Activated CD4-positive, alpha-beta T cell treated with anti-CD3 and anti-CD28 coated beads, Interleukin-2, Interleukin-4, amounts not matched to agents 100 ng/mL and 50 ng/mL, durations not matched to agents 16 hours and 8 hours (primary cell): ENCODE measurements at regions not wholly inside any gene's neighbourhood (a gene's known extent, or its start where the extent isn't known, plus 50 kb on each side); places are given as distances from the start of the nearest gene placed in this dataset.

Experiments
- DNase-seq: peaks from one replicate; pipeline ENCODE4 v3.0.0-alpha.2; 2020; ENCODE audit warnings: low spot score

DNA sequence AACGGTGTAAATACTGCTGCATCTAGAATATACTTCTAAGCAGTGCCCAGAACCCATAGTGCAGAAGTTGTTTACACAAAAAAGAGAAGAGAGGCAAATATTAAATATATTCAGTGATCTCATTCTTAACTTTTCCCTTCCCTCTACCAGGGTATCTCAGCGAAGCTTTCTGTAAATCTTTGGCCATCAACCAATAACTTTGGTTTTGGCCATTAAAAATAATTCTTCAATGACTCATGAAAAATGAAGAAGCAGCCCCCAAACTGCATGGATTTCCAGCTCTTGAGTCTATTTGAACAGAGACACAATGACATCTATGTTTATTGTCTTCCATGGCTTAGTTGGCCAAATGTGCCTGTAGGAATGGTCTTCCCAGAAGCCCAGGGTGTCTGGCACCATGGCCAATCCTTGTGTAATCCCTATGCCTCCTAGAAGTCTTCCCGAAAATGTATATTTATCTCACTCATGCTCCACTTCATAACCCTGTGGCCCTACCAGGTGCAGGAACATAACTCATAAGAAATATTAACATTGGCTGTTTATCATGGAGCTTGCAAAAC is 646.6 kb downstream of the TOX3 start:
- DNase-seq: no peak

DNA sequence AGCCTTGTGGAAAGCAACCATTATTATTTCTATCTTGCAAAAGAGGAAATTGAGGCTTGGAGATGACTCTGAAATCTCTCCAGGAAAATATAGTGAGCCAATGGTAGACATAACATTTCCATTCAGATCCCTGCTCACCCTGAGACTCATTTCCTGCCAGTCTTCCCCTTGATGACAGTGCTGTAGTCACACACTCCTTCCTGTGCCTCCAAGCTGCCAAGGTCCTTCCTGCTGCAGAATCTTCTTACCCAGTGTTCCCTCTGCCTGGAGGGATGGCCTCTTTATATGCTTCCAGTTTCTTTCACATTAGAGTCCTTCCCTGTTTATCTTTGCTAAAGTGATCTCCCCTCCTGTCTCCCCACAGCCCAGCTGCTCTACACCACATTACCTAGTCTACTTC is 648.1 kb downstream of the TOX3 start:
- DNase-seq: no peak

GRCh38 chr16:51896013-51896412 is 650.9 kb downstream of the TOX3 start:
- DNase-seq: no peak

DNA sequence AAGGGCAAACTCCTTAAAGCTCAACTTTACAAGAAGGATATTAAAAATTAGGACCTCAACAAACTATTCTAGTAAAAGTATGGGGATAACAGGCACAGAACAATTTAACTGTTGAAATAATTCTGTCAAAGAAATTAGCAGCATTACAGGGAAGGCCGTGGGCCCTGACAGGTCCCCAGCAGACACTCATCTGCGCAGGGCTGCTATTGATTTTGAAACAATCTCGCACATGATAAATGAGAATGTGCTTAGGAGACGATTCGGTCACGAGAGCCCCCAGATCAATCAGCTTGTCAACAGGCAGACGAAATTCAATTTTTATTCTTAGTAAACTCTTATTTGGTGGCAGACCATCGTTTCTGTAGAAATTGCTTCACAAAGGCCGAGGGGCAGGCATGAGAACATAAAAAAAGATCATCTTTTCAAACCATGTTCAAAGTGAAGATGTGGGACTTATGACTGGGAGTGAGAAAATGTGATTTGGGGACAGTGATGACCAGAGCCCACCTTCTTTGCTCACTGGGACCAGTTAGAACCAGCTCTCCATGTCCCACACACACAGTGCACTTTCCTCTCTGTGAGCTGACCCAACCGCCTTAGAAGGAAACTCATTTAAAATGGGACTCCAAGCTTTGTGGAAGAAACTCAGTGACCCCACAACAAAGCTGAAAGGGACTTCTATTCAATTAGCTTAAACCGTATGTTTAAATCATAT is 654.5 kb downstream of the TOX3 start:
- no peak for DNase-seq

DNA sequence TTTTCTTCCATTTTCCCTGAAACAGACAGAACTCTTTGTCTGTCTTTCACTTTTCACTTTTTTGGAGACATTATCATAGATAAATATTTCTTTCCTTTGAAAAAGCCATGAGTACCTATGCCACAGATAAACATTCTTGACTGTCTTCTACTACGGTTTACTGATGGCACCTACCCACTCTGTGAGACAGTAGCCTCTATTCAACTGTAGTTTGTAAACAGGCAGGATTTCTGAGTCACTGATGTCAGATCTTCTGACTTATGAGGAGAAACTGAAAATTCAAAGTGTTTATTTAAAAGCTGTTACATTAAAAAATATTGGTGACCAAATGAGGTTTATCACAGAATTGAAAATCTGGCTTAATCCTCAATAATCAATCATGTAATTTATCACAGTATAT is 658.4 kb downstream of the TOX3 start:
- no peak for DNase-seq

DNA sequence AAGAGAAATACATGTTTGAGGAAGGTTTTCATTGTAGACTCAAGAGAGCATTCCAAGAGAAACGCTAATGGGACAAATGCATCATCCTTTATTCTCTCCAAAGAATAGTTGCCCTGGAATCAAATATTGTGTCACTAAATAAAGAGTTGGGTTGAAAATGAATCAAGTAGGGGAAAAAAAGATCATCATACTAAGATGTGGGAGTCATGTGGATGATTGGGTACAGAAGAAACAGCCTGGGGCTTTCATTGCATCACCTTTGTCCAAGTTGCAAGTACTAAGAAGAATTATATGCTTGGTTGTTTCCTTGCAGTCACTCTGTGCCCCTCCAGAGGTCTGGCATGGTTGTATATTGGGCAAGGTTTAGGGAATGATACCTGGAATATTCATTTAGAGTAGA is 658.9 kb downstream of the TOX3 start:
- no peak for DNase-seq

DNA sequence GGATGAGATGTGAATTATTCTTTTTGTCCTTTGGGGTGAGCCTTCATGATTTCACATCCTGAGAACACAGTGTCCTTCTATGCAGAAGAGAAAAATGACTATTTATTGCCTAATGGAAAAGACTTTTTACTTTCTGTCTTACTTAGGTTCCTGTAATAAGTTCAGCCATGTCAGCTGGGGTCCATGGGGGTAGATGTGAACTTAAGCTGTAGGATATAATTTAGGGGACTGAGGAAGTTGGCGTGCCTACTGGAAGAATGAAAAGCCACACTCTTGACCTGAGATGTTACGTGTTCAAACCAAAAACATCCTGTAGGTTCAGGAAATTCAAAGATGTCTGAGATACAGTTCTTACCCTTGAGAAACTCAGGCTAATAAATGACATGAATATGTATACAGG is 660.5 kb downstream of the TOX3 start:
- DNase-seq: no peak

GRCh38 chr16:51884773-51885172 is 662.2 kb downstream of the TOX3 start:
- DNase-seq: no peak

DNA sequence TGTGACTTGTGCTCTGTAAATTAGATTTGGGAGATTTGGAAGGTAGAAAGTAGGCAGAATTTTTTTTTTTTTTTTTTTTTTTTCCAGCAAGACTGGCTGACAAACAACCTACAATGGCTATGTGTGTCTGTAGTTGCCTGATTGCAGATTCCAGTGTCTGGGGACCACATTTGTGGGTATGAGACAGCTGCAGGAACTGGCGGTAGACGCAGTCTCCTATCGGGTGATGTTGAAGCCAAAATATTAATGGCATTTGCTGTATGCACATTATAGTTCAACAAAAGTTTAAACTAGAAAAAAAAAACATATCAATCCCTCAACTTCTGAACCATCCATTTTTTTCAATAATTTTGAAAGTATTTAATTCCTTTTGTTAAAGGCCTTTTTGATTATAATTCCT is 665.2 kb downstream of the TOX3 start:
- no peak for DNase-seq

DNA sequence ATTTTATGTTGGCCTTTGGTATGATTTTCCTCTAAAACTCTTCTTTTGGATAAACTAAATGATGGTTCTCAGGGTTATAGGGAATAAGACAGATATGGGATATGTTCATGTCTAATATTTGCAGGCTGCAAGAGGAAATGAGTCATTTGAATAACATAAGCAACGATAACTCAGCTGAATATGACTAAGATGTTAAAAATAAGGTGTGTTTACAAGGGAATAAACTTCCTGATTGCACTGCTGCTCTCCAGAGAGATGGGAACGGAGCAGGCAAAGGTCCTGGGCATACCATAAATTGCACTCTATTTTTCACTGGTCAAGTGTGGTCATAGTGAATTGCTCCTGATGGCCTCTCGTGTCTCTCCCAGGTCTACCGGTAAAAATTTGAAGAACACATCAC is 666.2 kb downstream of the TOX3 start:
- DNase-seq: no peak

DNA sequence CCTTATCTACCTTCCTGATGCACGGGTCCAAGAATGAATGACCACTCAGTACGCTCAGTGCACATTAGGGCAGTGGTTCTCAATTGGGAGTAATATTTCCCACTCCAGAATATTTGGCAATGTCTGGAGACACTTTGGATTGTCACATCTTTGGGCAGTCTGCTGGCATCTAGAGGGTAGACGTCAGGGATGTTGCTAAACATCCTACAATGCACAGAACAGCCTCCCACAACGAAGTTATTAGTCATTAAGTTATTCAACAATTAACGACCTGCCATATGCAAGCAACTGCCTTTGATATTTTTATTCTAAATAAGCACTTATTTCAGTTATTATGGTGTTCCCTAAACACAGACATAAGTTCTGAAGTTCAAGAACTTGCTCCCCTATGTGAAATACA is 669.3 kb downstream of the TOX3 start:
- DNase-seq: no peak

- DNase-seq: no peak
These were observed 670.0 kb downstream of the TOX3 start for GRCh38 chr16:51876934-51877333.

GRCh38 chr16:51876601-51876875 is 670.4 kb downstream of the TOX3 start:
- no peak for DNase-seq

DNA sequence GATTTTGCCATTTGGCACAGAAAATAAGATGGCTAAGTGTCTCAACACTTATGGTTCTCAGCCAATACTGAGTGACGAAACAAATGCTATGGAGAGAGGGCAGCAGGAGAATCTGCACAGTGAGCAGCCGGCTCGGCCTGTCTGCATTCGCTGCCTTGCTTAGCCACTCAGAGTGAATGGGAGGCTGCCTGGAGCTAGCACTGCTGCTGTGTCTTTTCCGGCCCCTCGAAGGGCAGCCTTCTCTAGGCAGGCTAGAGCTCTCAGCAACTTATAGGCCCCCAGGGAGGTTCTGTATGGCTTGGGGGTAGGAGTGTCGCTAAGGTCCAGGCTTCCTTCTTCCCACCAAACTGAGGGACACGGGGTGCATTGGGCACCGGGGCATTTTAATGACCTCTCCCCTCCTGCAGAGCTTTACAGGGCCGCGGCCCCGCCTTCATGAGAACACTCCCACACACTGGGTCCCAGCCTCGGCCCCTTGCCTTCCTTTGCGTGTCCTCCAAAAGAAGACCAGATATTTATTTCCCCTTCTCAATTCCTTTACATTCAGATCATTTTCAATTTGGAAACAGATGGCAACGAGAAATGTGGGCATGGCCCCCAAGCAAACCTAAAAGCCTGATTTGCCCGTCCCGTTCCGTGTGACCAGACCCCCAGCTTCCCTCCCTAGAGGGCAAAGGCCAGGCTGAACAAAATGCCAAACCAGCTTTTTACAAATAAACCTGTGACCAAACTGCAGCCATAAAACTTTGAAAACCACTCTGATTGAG is 670.9 kb downstream of the TOX3 start:
- DNase-seq: no peak

- DNase-seq: no peak
These were observed 674.4 kb downstream of the TOX3 start for GRCh38 chr16:51872524-51872923.

- DNase-seq: no peak
These were observed 676.6 kb downstream of the TOX3 start for GRCh38 chr16:51870296-51870854.

DNA sequence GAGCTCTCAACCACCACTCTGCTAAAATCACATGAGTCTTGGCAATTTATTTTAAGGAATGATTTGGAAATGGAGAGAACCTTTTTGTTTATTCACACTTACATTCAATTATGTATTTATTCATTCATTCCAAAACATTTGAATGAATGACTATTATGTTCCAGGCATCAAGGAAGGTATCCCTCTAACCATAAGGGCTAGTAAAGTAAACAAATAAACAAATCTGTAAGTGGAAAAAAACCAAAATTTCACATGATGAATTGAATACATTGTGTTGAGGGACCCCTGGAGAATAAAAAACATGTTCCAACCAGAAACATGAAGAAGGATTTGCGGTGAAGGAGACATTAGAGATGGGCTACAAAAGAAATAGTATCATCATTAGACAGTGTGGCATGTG is 677.8 kb downstream of the TOX3 start:
- DNase-seq: no peak

DNA sequence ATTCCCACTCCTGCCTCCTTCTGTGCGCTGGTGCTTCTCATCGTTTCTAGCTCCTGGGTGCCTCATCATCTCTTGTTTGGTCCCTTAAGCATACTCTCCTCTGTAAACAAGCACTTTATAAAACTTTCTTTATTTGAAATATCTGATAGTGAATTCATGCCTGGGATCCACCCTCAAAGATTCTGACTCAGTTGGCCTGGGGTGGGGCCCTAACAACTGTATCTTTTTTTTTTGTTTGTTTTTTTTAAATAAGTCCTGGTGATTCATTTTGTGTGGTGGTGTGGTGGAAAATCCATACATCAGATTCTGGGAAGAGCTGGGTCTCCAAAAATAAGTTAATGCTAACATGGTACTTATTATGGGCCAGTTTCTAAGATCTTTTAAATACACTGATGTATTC is 678.3 kb downstream of the TOX3 start:
- DNase-seq: no peak

- no peak for DNase-seq
These were observed 679.4 kb downstream of the TOX3 start for GRCh38 chr16:51867386-51868065.

DNA sequence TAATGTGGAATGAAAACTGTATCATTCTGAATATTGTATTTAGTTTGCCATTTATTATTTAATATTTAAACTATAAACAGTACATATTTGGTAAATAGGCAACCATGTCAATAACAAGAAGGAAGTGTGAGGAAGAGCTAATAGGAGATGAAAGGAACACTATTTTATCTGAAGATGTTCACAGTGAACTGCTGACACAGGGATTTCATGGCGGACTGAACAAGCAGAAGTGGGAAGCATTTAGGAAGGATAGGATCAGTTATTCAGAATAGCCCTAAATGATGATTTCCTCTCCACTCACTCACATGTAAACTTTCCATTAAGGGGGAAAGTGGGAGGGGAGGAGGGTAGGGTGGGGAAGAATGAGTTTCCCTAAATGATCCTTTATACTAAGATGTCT is 682.4 kb downstream of the TOX3 start:
- no peak for DNase-seq

GRCh38 chr16:51854401-51854951 is 692.5 kb downstream of the TOX3 start:
- no peak for DNase-seq

GRCh38 chr16:51853586-51853985 is 693.4 kb downstream of the TOX3 start:
- DNase-seq: no peak

DNA sequence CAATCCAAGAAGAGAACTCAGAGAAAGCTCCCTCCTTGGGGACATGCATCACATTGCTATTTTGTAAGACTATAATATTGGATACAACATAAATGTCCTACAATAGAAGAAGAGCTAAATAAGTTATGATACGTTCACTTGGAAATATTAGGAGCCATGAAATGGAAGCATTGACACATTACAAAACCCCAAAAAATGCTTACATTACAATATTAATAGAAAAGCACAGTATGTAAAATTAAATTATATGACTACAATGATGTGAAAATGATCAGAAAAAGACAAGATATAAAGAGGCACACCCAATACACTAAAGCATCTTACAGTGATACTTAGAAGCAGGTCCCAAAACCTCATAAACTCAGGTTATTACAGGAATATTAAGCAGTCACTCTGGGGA is 694.1 kb downstream of the TOX3 start:
- no peak for DNase-seq
